HUDEP-2 (cell line): ENCODE measurements at regions not wholly inside any gene's neighbourhood (a gene's known extent, or its start where the extent isn't known, plus 50 kb on each side); places are given as distances from the start of the nearest gene placed in this dataset.
"Not testable (repeated sequence)": the region's sequence is repeated elsewhere in the genome, so short reads cannot be mapped to it uniquely, and the experiment has no call there.

Source experiments
- DNase-seq, 76 experiments: peaks; one replicate each; lab custom pipeline; 2025; ENCODE audit not compliant: unreplicated experiment in 76 of 76; lab: John Stamatoyannopoulos, UW

GRCh38 chr3:63092515-63092914 lies 185.6 kb upstream of the SYNPR start:
- no peak for DNase-seq

GRCh38 chr3:63094642-63095408 lies 183.3 kb upstream of the SYNPR start:
- no peak for DNase-seq

GRCh38 chr3:63096248-63097058 lies 181.7 kb upstream of the SYNPR start:
- no peak for DNase-seq

GRCh38 chr3:63097396-63097795 lies 180.7 kb upstream of the SYNPR start:
- DNase-seq: no peak

GRCh38 chr3:63116922-63117321 lies 161.2 kb upstream of the SYNPR start:
- no peak for DNase-seq

- no peak for DNase-seq
Measured at GRCh38 chr3:63124090-63124489, 154.0 kb upstream of the SYNPR start.

GRCh38 chr3:63126530-63126929 lies 151.6 kb upstream of the SYNPR start:
- DNase-seq: no peak

GRCh38 chr3:63128380-63128779 lies 149.7 kb upstream of the SYNPR start:
- DNase-seq: no peak

- DNase-seq: no peak
Measured at GRCh38 chr3:63130625-63131024, 147.5 kb upstream of the SYNPR start.

GRCh38 chr3:63132461-63133250 lies 145.5 kb upstream of the SYNPR start:
- no peak for DNase-seq

- no peak for DNase-seq
Measured at GRCh38 chr3:63135367-63135766, 142.7 kb upstream of the SYNPR start.

GRCh38 chr3:63136249-63136648 lies 141.9 kb upstream of the SYNPR start:
- not testable (repeated sequence) for DNase-seq

- DNase-seq: no peak
Measured at GRCh38 chr3:63142681-63143080, 135.4 kb upstream of the SYNPR start.

- no peak for DNase-seq
Measured at GRCh38 chr3:63146154-63146553, 132.0 kb upstream of the SYNPR start.

GRCh38 chr3:63150880-63151279 lies 127.2 kb upstream of the SYNPR start:
- DNase-seq: no peak

GRCh38 chr3:63151897-63152296 lies 126.2 kb upstream of the SYNPR start:
- no peak for DNase-seq

GRCh38 chr3:63159764-63160163 lies 118.3 kb upstream of the SYNPR start:
- no peak for DNase-seq

- no peak for DNase-seq
Measured at GRCh38 chr3:63167113-63167512, 111.0 kb upstream of the SYNPR start.

- no peak for DNase-seq
Measured at GRCh38 chr3:63168179-63168578, 109.9 kb upstream of the SYNPR start.

GRCh38 chr3:63179862-63180522 lies 98.1 kb upstream of the SYNPR start:
- DNase-seq: no peak

GRCh38 chr3:63192248-63192647 lies 85.9 kb upstream of the SYNPR start:
- no peak for DNase-seq
